ENCODE measurements at regions not wholly inside any gene's neighbourhood (a gene's known extent, or its start where the extent isn't known, plus 50 kb on each side); places are given as distances from the start of the nearest gene placed in this dataset.

DNA sequence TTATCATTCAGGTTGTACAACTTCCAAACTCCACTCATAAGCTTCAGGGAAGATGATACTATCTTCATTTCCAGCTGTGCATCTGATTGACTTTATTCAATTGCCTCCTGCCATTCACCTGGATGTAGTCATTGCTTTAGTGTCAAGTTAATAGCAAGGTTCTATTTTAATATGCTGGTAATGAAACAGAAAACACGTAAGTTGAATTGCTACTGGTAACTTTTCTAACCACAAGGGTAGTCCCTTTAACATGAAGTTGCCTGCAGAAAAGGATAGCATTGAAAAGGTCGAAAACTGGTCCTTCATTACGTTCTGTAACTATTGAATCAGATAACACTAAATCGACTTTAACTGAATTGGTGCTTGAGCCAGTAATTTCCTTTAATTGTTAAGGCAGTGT is 459.4 kb upstream of the CDH6 start:
- Histone ChIP-seq H2BK20ac (ENCODE audit: low read depth, low read length, poor library complexity, severe bottlenecking) (no peak overlapping the region), H3K18ac (ENCODE audit: insufficient read length, low read depth, low read length) (no peak overlapping the region), H3K79me2 (ENCODE audit: insufficient read depth, low read length) (no peaks in the 10 kb centered on the region), H2BK5ac (ENCODE audit: insufficient read length, low read length) (no peak overlapping the region), H2BK12ac (ENCODE audit: insufficient read length, low read depth, low read length) (no peak overlapping the region), H2BK15ac (ENCODE audit: low read depth, low read length) (no peak overlapping the region), H4K5ac (ENCODE audit: insufficient read length, low read depth, low read length) (no peak overlapping the region), H3K4ac (ENCODE audit: low read depth, low read length) (no peak overlapping the region), H3K23me2 (ENCODE audit: insufficient read length, low read depth, low read length, poor library complexity, severe bottlenecking) (no peaks in the 10 kb centered on the region), H2AFZ (ENCODE audit: low read length) (no peak overlapping the region), H3K79me1 (ENCODE audit: insufficient read depth, low read depth, low read length, poor library complexity, severe bottlenecking) (no peaks in the 10 kb centered on the region), H2BK120ac (ENCODE audit: low read depth, low read length, poor library complexity, severe bottlenecking) (no peak overlapping the region), H3T11ph (ENCODE audit: low read length) (no peak overlapping the region), H3K23ac (ENCODE audit: insufficient read length, low read depth, low read length) (no peak overlapping the region), H3K9me3 (ENCODE audit: control insufficient read depth, low read depth, low read length) (no peaks in the 10 kb centered on the region), H3K9ac (ENCODE audit: extremely low read depth, insufficient read length, low read length) (no peak overlapping the region), H3K56ac (ENCODE audit: insufficient read length, low read depth, low read length) (no peak overlapping the region), H2AK5ac (ENCODE audit: insufficient read length, low read length) (no peak overlapping the region), H3K4me1 (ENCODE audit: insufficient read depth, low read length) (no peaks in the 10 kb centered on the region), H4K20me1 (ENCODE audit: control insufficient read depth, insufficient read depth, insufficient read length) (no peaks in the 10 kb centered on the region), H4K8ac (replicated peaks; ENCODE audit: insufficient read length, low read depth, low read length) (no peak overlapping the region), H4K91ac (ENCODE audit: insufficient read length, low read depth, low read length) (no peak overlapping the region), H3K27ac (ENCODE audit: insufficient read length, low read depth, low read length) (no peak overlapping the region), H3K4me2 (ENCODE audit: insufficient read depth, insufficient read length, low read length) (no peak overlapping the region), H3K27me3 (ENCODE audit: insufficient read depth, low read length) (no peaks in the 10 kb centered on the region), H3K14ac (ENCODE audit: insufficient read depth, low read length) (no peak overlapping the region)
- H3K27ac Mint-ChIP-seq, result no peak overlapping the region
- peaks cover 9 to 13% of the 10 kb centered on the region in 2 experiments; a peak in 4 of 5 replicates for H3K9me3 Mint-ChIP-seq
- no peak overlapping the region for H3K4me3 Mint-ChIP-seq
- TF ChIP-seq CTCF (conservative IDR thresholded peaks at IDR 0.05), result no peak
- no CpG with 5 or more reads among the region's 4 CpGs for WGBS (ENCODE audit: extremely low coverage, insufficient read length, low lambda C conversion rate)
- H3K36me3 Mint-ChIP-seq (ENCODE audit: insufficient read depth in 1 of 3, low read depth in 3 of 3), result peaks cover 0 to 6% (median 6%) of the 10 kb centered on the region in 3 experiments; a peak in 3 of 7 replicates
- no peak for DNase-seq
- no peaks in the 10 kb centered on the region for H3K4me1 Mint-ChIP-seq
- no peaks in the 10 kb centered on the region; the same call in 1 of the 2 replicates for H3K27me3 Mint-ChIP-seq (ENCODE audit: low read depth)

Measured in H9 (cell line).